ENCODE measurements at regions not wholly inside any gene's neighbourhood (a gene's known extent, or its start where the extent isn't known, plus 50 kb on each side); places are given as distances from the start of the nearest gene placed in this dataset.

GRCh38 chrX:6694977-6695376 lies 160.1 kb upstream of the VCX3A start:
- DNase-seq (ENCODE audit: low read depth), result no peak
- H3K4me3 ChIP-seq (ENCODE audit: control insufficient read depth, low read depth, low read length), result no peak overlapping the region
- TF ChIP-seq, protein P1, sequence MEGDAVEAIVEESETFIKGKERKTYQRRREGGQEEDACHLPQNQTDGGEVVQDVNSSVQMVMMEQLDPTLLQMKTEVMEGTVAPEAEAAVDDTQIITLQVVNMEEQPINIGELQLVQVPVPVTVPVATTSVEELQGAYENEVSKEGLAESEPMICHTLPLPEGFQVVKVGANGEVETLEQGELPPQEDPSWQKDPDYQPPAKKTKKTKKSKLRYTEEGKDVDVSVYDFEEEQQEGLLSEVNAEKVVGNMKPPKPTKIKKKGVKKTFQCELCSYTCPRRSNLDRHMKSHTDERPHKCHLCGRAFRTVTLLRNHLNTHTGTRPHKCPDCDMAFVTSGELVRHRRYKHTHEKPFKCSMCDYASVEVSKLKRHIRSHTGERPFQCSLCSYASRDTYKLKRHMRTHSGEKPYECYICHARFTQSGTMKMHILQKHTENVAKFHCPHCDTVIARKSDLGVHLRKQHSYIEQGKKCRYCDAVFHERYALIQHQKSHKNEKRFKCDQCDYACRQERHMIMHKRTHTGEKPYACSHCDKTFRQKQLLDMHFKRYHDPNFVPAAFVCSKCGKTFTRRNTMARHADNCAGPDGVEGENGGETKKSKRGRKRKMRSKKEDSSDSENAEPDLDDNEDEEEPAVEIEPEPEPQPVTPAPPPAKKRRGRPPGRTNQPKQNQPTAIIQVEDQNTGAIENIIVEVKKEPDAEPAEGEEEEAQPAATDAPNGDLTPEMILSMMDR (conservative IDR thresholded peaks at IDR 0.05; ENCODE audit: control insufficient read depth, insufficient read depth, low read depth, low read length), result no peak

DNA sequence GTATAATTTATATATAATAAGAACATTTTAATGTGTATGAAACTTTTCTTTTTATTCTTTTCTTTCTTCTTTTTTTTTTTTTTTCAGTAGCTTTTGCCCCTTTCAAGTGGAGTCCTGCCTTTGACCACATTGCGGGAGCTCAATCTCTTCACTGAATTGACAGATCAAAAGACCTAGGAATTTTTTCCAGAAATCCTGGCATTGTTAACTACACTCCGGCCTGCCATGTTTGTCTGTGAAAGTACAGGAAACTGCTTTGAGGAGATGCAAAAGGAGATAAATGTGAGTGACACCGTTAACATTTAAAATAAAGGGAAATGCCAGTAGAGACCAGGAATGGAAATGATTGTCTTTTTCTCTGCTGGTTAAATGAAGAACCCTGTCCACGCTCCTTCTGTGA lies 159.3 kb upstream of the VCX3A start:
- TF ChIP-seq, protein P1 (conservative IDR thresholded peaks at IDR 0.05; ENCODE audit: control insufficient read depth, insufficient read depth, low read depth, low read length), result no peak
- no peak overlapping the region for H3K4me3 ChIP-seq (ENCODE audit: control insufficient read depth, low read depth, low read length)
- DNase-seq (ENCODE audit: low read depth), result no peak

- DNase-seq (ENCODE audit: low read depth), result no peak
- TF ChIP-seq, protein P1 (conservative IDR thresholded peaks at IDR 0.05; ENCODE audit: control insufficient read depth, insufficient read depth, low read depth, low read length), result no peak
- no peak overlapping the region for H3K4me3 ChIP-seq (ENCODE audit: control insufficient read depth, low read depth, low read length)
These were observed 158.1 kb upstream of the VCX3A start for GRCh38 chrX:6693051-6693450.

- TF ChIP-seq, protein P1 (conservative IDR thresholded peaks at IDR 0.05; ENCODE audit: control insufficient read depth, insufficient read depth, low read depth, low read length), result no peak
- no peak overlapping the region for H3K4me3 ChIP-seq (ENCODE audit: control insufficient read depth, low read depth, low read length)
- DNase-seq (ENCODE audit: low read depth), result no peak
These were observed 150.6 kb upstream of the VCX3A start for GRCh38 chrX:6685489-6685888.

DNA sequence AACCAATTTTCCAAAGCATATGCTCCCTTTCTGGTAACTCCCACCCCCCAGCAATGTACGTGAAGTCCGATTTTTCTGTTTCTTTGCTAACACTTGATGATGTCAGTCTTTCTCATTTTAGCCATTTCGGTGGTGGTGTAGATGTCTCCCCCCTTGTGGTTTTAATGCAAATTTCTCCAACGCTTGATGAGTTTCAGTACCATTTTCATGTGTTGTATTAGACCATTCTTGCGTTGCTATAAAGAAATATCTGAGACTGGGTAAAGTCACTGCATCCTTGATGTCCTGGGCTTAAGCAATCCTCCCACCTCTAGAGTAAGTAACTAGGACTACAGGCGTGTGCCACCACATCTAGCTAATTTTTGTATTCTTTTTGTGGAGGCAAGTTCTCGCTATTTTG lies 148.4 kb upstream of the VCX3A start:
- no peak for DNase-seq (ENCODE audit: low read depth)
- TF ChIP-seq, protein P1 (conservative IDR thresholded peaks at IDR 0.05; ENCODE audit: control insufficient read depth, insufficient read depth, low read depth, low read length), result no peak
- H3K4me3 ChIP-seq (ENCODE audit: control insufficient read depth, low read depth, low read length), result no peak overlapping the region

GRCh38 chrX:6681521-6682145 lies 146.7 kb upstream of the VCX3A start:
- TF ChIP-seq, protein P1 (conservative IDR thresholded peaks at IDR 0.05; ENCODE audit: control insufficient read depth, insufficient read depth, low read depth, low read length), result no peak
- DNase-seq (ENCODE audit: low read depth), result no peak
- H3K4me3 ChIP-seq (ENCODE audit: control insufficient read depth, low read depth, low read length), result no peak overlapping the region

DNA sequence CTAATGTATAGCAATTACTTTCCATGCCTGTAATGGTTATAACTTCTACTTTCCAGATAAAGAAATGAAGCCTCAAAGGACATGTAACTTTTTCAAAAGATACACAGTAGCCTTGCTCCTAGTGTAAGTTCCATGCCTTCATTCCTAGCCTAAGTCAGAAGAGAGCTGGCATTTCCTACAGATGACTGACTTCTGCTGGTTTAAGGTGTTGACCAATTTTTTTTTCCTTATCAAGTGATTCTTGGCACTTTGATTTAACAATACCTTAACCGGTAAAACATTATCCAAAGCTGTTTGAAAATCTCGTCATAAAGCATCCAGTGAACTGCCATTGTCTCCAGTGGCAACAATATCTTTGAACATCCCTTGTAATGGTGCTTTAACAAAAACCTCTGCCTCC lies 145.1 kb upstream of the VCX3A start:
- TF ChIP-seq, protein P1 (conservative IDR thresholded peaks at IDR 0.05; ENCODE audit: control insufficient read depth, insufficient read depth, low read depth, low read length), result no peak
- no peak overlapping the region for H3K4me3 ChIP-seq (ENCODE audit: control insufficient read depth, low read depth, low read length)
- no peak for DNase-seq (ENCODE audit: low read depth)

Data from fibroblast of mammary gland (primary cell).